Panc1 (cell line): ENCODE measurements at regions not wholly inside any gene's neighbourhood (a gene's known extent, or its start where the extent isn't known, plus 50 kb on each side); places are given as distances from the start of the nearest gene placed in this dataset.

Experiments used
- ATAC-seq: fragments of 200-7000 bp; cut with Tn5 transposase; 2 replicates; pipeline ENCODE4 v1.9.1; 2020; ENCODE audit warnings: mild to moderate bottlenecking, moderate library complexity
- BruUV-seq: library from RNA; stranded (reverse); fragments of 400-500 nt; replicated peaks from 2 replicates; lab custom pipeline; 2021; lab: Mats Ljungman, UMichigan
- CTCF ChIA-PET: fragments of 300-600 bp; sonication (Branson Sonifier 250); formaldehyde crosslinking; loops from one replicate; lab custom pipeline; 2022; ENCODE audit warnings: antibody characterized with exemption; lab: Charles Lee
- POLR2A ChIA-PET: fragments of 300-600 bp; sonication (Branson Sonifier 250); formaldehyde crosslinking; loops from one replicate; lab custom pipeline; 2022; ENCODE audit warnings: antibody characterized with exemption; lab: Charles Lee
- DNase-seq: peaks from one replicate; pipeline ENCODE4 v3.0.0-alpha.2; 2010; ENCODE audit warnings: low read depth, low spot score
- H3K27ac ChIP-seq: 2 replicates; pipeline ENCODE4 v1.5.1; 2011; ENCODE audit warnings: mild to moderate bottlenecking, low read length, inconsistent platforms
- H3K27me3 ChIP-seq: fragments of 200-500 bp; sonication (Bioruptor generic); 2 replicates; pipeline ENCODE4 v1.6.0; 2014; ENCODE audit warnings: low read length, inconsistent platforms; ENCODE audit not compliant: control insufficient read depth, insufficient read depth
- H3K36me3 ChIP-seq: fragments of 200-500 bp; sonication (Bioruptor generic); 2 replicates; pipeline ENCODE4 v1.5.1; 2014; ENCODE audit warnings: inconsistent platforms, mild to moderate bottlenecking, low read length, moderate library complexity; ENCODE audit not compliant: control insufficient read depth, insufficient read depth
- H3K4me1 ChIP-seq: 2 replicates; pipeline ENCODE4 v1.5.1; 2011; ENCODE audit warnings: inconsistent platforms, mild to moderate bottlenecking, low read length, moderate library complexity; ENCODE audit not compliant: control insufficient read depth, insufficient read depth
- H3K4me3 ChIP-seq, 2 experiments: 2 replicates each; pipeline ENCODE4 v1.5.1; 2011 to 2012; ENCODE audit warnings: low read depth in 2 of 2, low read length in 2 of 2, mild to moderate bottlenecking in 2 of 2, inconsistent platforms in 1 of 2, moderate library complexity in 1 of 2
- H3K9me3 ChIP-seq: fragments of 200-500 bp; sonication (Bioruptor generic); 2 replicates; pipeline ENCODE4 v1.5.1; 2014; ENCODE audit warnings: low read depth, mild to moderate bottlenecking, inconsistent platforms, low read length, moderate library complexity; ENCODE audit not compliant: control insufficient read depth, insufficient read depth
- CTCF ChIP-seq: fragments of 450-650 bp; IDR thresholded peaks from 2 replicates; pipeline ENCODE4 v1.5.1; 2017; ENCODE audit warnings: mild to moderate bottlenecking
- POLR2AphosphoS5 ChIP-seq: IDR thresholded peaks from 2 replicates; pipeline ENCODE4 v1.6.1; 2012; ENCODE audit warnings: mild to moderate bottlenecking, low read depth, low read length, moderate library complexity
- REST ChIP-seq, 2 experiments: IDR thresholded peaks; 2 replicates each; pipeline ENCODE4 v1.6.1; 2011 to 2012; ENCODE audit warnings: low read depth in 2 of 2, control low read depth in 1 of 2, low read length in 1 of 2, mild to moderate bottlenecking in 1 of 2, moderate library complexity in 1 of 2; ENCODE audit not compliant: insufficient read depth in 1 of 2
- SIN3A ChIP-seq: IDR thresholded peaks from 2 replicates; pipeline ENCODE4 v1.6.1; 2012; ENCODE audit warnings: low read depth, mild to moderate bottlenecking, low read length, moderate library complexity, borderline replicate concordance; ENCODE audit not compliant: insufficient read depth
- TCF7L2 ChIP-seq: IDR thresholded peaks from 2 replicates; pipeline ENCODE4 v1.6.1; 2011; ENCODE audit warnings: mild to moderate bottlenecking, low read depth, low read length, inconsistent platforms
- in situ Hi-C: cut with HindIII; loops from 2 replicates; pipeline ENCODE4 v1.10.0; 2016; ENCODE audit warnings: low sequenced_read_pairs, low pct_unique_long_range_greater_than_20kb
- intact Hi-C: fragments of 100-400 bp; cut with micrococcal nuclease; formaldehyde crosslinking; loops from one replicate; pipeline ENCODE4 v1.10.0; 2022; ENCODE audit not compliant: unreplicated experiment

GRCh38 chr18:65631766-65632165 is 119.0 kb upstream of the CDH7 start:
- ChIA-PET POLR2A (no interaction called here), CTCF (no interaction called here)
- no TSS peak for BruUV-seq
- no peak for DNase-seq
- no peaks in the 10 kb centered on the region for H3K36me3 ChIP-seq
- H3K4me3 ChIP-seq: no peak overlapping the region
- TF ChIP-seq TCF7L2: no peak
- TF ChIP-seq CTCF: no peak
- no peak for TF ChIP-seq POLR2AphosphoS5
- H3K27me3 ChIP-seq: no peaks in the 10 kb centered on the region
- H3K4me1 ChIP-seq: no peaks in the 10 kb centered on the region
- in situ Hi-C loops (no loop called here), intact Hi-C loops (no loop called here)
- no peak overlapping the region for H3K27ac ChIP-seq
- no peak for ATAC-seq
- H3K9me3 ChIP-seq: no peaks in the 10 kb centered on the region

- H3K36me3 ChIP-seq: no peaks in the 10 kb centered on the region
- in situ Hi-C loops (no loop called here), intact Hi-C loops (no loop called here)
- H3K27me3 ChIP-seq: no peaks in the 10 kb centered on the region
- no peak overlapping the region for H3K27ac ChIP-seq
- no peaks in the 10 kb centered on the region for H3K4me1 ChIP-seq
- CTCF ChIA-PET: no interaction called here
- no peak for ATAC-seq
- no peak for TF ChIP-seq CTCF
- TF ChIP-seq SIN3A: no peak
- no peak for TF ChIP-seq TCF7L2
- TF ChIP-seq REST (IDR thresholded peaks at IDR 0.05; ENCODE audit: insufficient read depth in 1 of 2, low read depth in 2 of 2, low read length in 1 of 2): no peak
- no peak for TF ChIP-seq POLR2AphosphoS5
- H3K4me3 ChIP-seq: no peak overlapping the region
- DNase-seq: no peak
- no TSS peak for BruUV-seq
- POLR2A ChIA-PET: no interaction called here
- H3K9me3 ChIP-seq: no peaks in the 10 kb centered on the region
Observed at GRCh38 chr18:65628390-65628789, 122.4 kb upstream of the CDH7 start.

- Histone ChIP-seq H3K9me3 (no peaks in the 10 kb centered on the region), H3K27me3 (no peaks in the 10 kb centered on the region), H3K27ac (no peak overlapping the region), H3K4me3 (no peak overlapping the region), H3K36me3 (no peaks in the 10 kb centered on the region), H3K4me1 (no peaks in the 10 kb centered on the region)
- in situ Hi-C loops: no loop called here
- TF ChIP-seq TCF7L2 (no peak), SIN3A (no peak), REST (IDR thresholded peaks at IDR 0.05; ENCODE audit: insufficient read depth in 1 of 2, low read depth in 2 of 2, low read length in 1 of 2) (no peak), CTCF (no peak), POLR2AphosphoS5 (no peak)
- ATAC-seq (no peak), DNase-seq (no peak)
- intact Hi-C loops: no loop called here
- BruUV-seq: no TSS peak
- POLR2A ChIA-PET: no interaction called here
- CTCF ChIA-PET: no interaction called here
Observed at GRCh38 chr18:65623676-65624075, 127.1 kb upstream of the CDH7 start.
